ENCODE measurements at regions not wholly inside any gene's neighbourhood (a gene's known extent, or its start where the extent isn't known, plus 50 kb on each side); places are given as distances from the start of the nearest gene placed in this dataset.
"Not testable (repeated sequence)": the region's sequence is repeated elsewhere in the genome, so short reads cannot be mapped to it uniquely, and the experiment has no call there.

GRCh38 chr20:25858495-25859425 lies 162.1 kb upstream of the ZNF337 start:
- Mint-ChIP-seq H3K9me3 (peaks cover 0 to 2% (median under 1%) of the 10 kb centered on the region in 6 donors), H3K4me3 (peak overlapping the region; percentile 52 to 98 (median 90)), H3K4me1 (peaks cover 73% of the 10 kb centered on the region in 2 donors), H3K27ac (peak overlapping the region in 2 of 6 donors; percentile 8 to 49), H3K36me3 (no peaks in the 10 kb centered on the region), H3K27me3 (ENCODE audit: low read depth in 3 of 3) (peaks cover 32 to 50% (median 43%) of the 10 kb centered on the region in 3 donors)
- DNase-seq: no peak

GRCh38 chr20:25857091-25857788 lies 160.6 kb upstream of the ZNF337 start:
- peak overlapping the region; percentile 15 to 90 (median 68) for H3K4me3 Mint-ChIP-seq
- H3K4me1 Mint-ChIP-seq: peaks cover 70 to 71% of the 10 kb centered on the region in 2 donors
- H3K27ac Mint-ChIP-seq: peak overlapping the region in 1 of 6 donors; percentile 41
- not testable (repeated sequence) for DNase-seq, H3K9me3 Mint-ChIP-seq, H3K36me3 Mint-ChIP-seq
- H3K27me3 Mint-ChIP-seq (ENCODE audit: low read depth in 3 of 3): peaks cover 31 to 38% (median 32%) of the 10 kb centered on the region in 3 donors

GRCh38 chr20:25856256-25856884 lies 159.7 kb upstream of the ZNF337 start:
- no peak for DNase-seq
- Mint-ChIP-seq H3K27me3 (ENCODE audit: low read depth in 3 of 3) (peaks cover 22 to 29% (median 23%) of the 10 kb centered on the region in 3 donors), H3K9me3 (peaks cover 0 to 2% (median 0%) of the 10 kb centered on the region in 6 donors), H3K4me1 (peaks cover 63 to 64% of the 10 kb centered on the region in 2 donors), H3K4me3 (peak overlapping the region in 3 of 5 donors; percentile 23 to 47 (median 33)), H3K36me3 (no peaks in the 10 kb centered on the region), H3K27ac (peak overlapping the region in 1 of 6 donors; percentile 41)

- not testable (repeated sequence) for H3K27ac Mint-ChIP-seq, DNase-seq, H3K9me3 Mint-ChIP-seq, H3K36me3 Mint-ChIP-seq
- Mint-ChIP-seq H3K27me3 (ENCODE audit: low read depth in 3 of 3) (peaks cover 15 to 21% (median 18%) of the 10 kb centered on the region in 3 donors), H3K4me3 (peak overlapping the region in 3 of 5 donors; percentile 9 to 46 (median 16)), H3K4me1 (peaks cover 56 to 57% of the 10 kb centered on the region in 2 donors)
Measured at GRCh38 chr20:25855451-25856156, 159.0 kb upstream of the ZNF337 start.

- H3K36me3 Mint-ChIP-seq: not testable (repeated sequence)
Measured at GRCh38 chr20:25854666-25855065, 158.0 kb upstream of the ZNF337 start.

GRCh38 chr20:25853718-25854388 lies 157.2 kb upstream of the ZNF337 start:
- H3K27me3 Mint-ChIP-seq (ENCODE audit: low read depth in 3 of 3): peaks cover 10 to 15% (median 13%) of the 10 kb centered on the region in 3 donors
- H3K9me3 Mint-ChIP-seq, H3K36me3 Mint-ChIP-seq: not testable (repeated sequence)
- peak overlapping the region; percentile 92 to 96 (median 95) for H3K4me3 Mint-ChIP-seq
- peak; percentile 85 to 88 (median 86) for DNase-seq
- H3K4me1 Mint-ChIP-seq: peaks cover 38 to 39% of the 10 kb centered on the region in 2 donors
- H3K27ac Mint-ChIP-seq: peak overlapping the region; percentile 39 to 92 (median 86)

More at GRCh38 chr20:25854666-25855065, 158.0 kb upstream of the ZNF337 start:
- H3K27ac Mint-ChIP-seq: peak overlapping the region in 2 of 6 donors; percentile 83 to 92
- not testable (repeated sequence) for H3K9me3 Mint-ChIP-seq, DNase-seq
- H3K4me1 Mint-ChIP-seq: peaks cover 46 to 47% of the 10 kb centered on the region in 2 donors
- peak overlapping the region; percentile 92 to 96 (median 95) for H3K4me3 Mint-ChIP-seq
- peaks cover 13 to 18% (median 18%) of the 10 kb centered on the region in 3 donors for H3K27me3 Mint-ChIP-seq (ENCODE audit: low read depth in 3 of 3)

GRCh38 chr20:25852968-25853717 lies 156.5 kb upstream of the ZNF337 start:
- not testable (repeated sequence) for H3K9me3 Mint-ChIP-seq, DNase-seq, H3K36me3 Mint-ChIP-seq
- H3K4me3 Mint-ChIP-seq: peak overlapping the region; percentile 92 to 96 (median 95)
- peak overlapping the region in 5 of 6 donors; percentile 58 to 92 (median 88) for H3K27ac Mint-ChIP-seq
- peaks cover 10 to 13% (median 10%) of the 10 kb centered on the region in 3 donors for H3K27me3 Mint-ChIP-seq (ENCODE audit: low read depth in 3 of 3)
- peaks cover 31 to 34% of the 10 kb centered on the region in 2 donors for H3K4me1 Mint-ChIP-seq

GRCh38 chr20:25850133-25850532 lies 153.5 kb upstream of the ZNF337 start:
- not testable (repeated sequence) for H3K9me3 Mint-ChIP-seq, DNase-seq, H3K4me3 Mint-ChIP-seq, H3K27ac Mint-ChIP-seq, H3K36me3 Mint-ChIP-seq
- peaks cover 6 to 10% (median 10%) of the 10 kb centered on the region in 3 donors for H3K27me3 Mint-ChIP-seq (ENCODE audit: low read depth in 3 of 3)
- H3K4me1 Mint-ChIP-seq: peaks cover 19 to 20% of the 10 kb centered on the region in 2 donors

- H3K4me3 Mint-ChIP-seq: no peak overlapping the region
- peaks cover 7 to 8% of the 10 kb centered on the region in 2 donors for H3K4me1 Mint-ChIP-seq
- no peak for DNase-seq
- peaks cover 0 to 4% (median 0%) of the 10 kb centered on the region in 3 donors for H3K36me3 Mint-ChIP-seq
- H3K27ac Mint-ChIP-seq: no peak overlapping the region
- H3K9me3 Mint-ChIP-seq: no peaks in the 10 kb centered on the region
- no peaks in the 10 kb centered on the region for H3K27me3 Mint-ChIP-seq (ENCODE audit: low read depth in 3 of 3)
Measured at GRCh38 chr20:25848222-25848621, 151.6 kb upstream of the ZNF337 start.

- not testable (repeated sequence) for H3K36me3 Mint-ChIP-seq, H3K4me1 Mint-ChIP-seq, H3K4me3 Mint-ChIP-seq
Measured at GRCh38 chr20:25844640-25845039, 148.0 kb upstream of the ZNF337 start.

GRCh38 chr20:25813511-25813910 lies 116.9 kb upstream of the ZNF337 start:
- not testable (repeated sequence) for DNase-seq; H3K36me3 Mint-ChIP-seq; H3K9me3 Mint-ChIP-seq; H3K4me1 Mint-ChIP-seq; H3K27ac Mint-ChIP-seq; H3K27me3 Mint-ChIP-seq (ENCODE audit: low read depth in 3 of 3); H3K4me3 Mint-ChIP-seq

More at GRCh38 chr20:25844640-25845039, 148.0 kb upstream of the ZNF337 start:
- not testable (repeated sequence) for DNase-seq; H3K9me3 Mint-ChIP-seq; H3K27me3 Mint-ChIP-seq (ENCODE audit: low read depth in 3 of 3); H3K27ac Mint-ChIP-seq

All from immature natural killer cell (primary cell).